ENCODE measurements at regions not wholly inside any gene's neighbourhood (a gene's known extent, or its start where the extent isn't known, plus 50 kb on each side); places are given as distances from the start of the nearest gene placed in this dataset.
"Not testable (repeated sequence)": the region's sequence is repeated elsewhere in the genome, so short reads cannot be mapped to it uniquely, and the experiment has no call there.

DNA sequence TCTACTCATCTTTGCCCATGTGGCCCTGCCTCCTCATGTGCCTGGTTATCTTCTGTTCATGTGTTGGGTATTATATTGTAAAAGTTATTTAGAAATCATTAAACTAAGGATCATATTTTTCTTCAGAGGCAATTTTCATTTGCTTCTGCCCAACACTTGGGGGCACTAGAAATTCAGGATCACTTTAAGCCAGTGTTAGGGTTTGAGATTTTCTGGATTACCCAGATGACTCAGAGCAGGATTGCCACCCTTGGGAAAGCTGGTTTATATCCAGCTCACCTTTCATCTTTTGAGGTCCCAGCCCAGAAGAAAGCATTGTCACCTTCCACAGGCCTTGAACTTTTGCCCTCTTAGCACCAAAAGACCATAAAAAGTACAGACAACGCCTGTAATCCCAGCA lies 99.4 kb upstream of the NBPF12 start:
- not testable (repeated sequence) for TF ChIP-seq POLR2A (IDR thresholded peaks at IDR 0.05; ENCODE audit: extremely low read depth, insufficient read length)
- TF ChIP-seq, protein P1, sequence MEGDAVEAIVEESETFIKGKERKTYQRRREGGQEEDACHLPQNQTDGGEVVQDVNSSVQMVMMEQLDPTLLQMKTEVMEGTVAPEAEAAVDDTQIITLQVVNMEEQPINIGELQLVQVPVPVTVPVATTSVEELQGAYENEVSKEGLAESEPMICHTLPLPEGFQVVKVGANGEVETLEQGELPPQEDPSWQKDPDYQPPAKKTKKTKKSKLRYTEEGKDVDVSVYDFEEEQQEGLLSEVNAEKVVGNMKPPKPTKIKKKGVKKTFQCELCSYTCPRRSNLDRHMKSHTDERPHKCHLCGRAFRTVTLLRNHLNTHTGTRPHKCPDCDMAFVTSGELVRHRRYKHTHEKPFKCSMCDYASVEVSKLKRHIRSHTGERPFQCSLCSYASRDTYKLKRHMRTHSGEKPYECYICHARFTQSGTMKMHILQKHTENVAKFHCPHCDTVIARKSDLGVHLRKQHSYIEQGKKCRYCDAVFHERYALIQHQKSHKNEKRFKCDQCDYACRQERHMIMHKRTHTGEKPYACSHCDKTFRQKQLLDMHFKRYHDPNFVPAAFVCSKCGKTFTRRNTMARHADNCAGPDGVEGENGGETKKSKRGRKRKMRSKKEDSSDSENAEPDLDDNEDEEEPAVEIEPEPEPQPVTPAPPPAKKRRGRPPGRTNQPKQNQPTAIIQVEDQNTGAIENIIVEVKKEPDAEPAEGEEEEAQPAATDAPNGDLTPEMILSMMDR (IDR thresholded peaks at IDR 0.05; ENCODE audit: low read depth, low read length): not testable (repeated sequence)
